ENCODE measurements at regions not wholly inside any gene's neighbourhood (a gene's known extent, or its start where the extent isn't known, plus 50 kb on each side); places are given as distances from the start of the nearest gene placed in this dataset.

- TF ChIP-seq EZH2 (IDR thresholded peaks at IDR 0.05; ENCODE audit: low read depth, low read length, severe bottlenecking) (no peak), CREB1 (IDR thresholded peaks at IDR 0.05) (no peak), POLR2AphosphoS5 (IDR thresholded peaks at IDR 0.05; ENCODE audit: low read depth, low read length) (no peak), EGR1 (IDR thresholded peaks at IDR 0.05; ENCODE audit: borderline replicate concordance, low read depth, low read length) (no peak), SAP30 (IDR thresholded peaks at IDR 0.05; ENCODE audit: insufficient read depth, insufficient replicate concordance, low read length) (no peak), SP4 (IDR thresholded peaks at IDR 0.05; ENCODE audit: low read length) (no peak), SIX5 (IDR thresholded peaks at IDR 0.05; ENCODE audit: low read depth, low read length) (no peak)
- no peak overlapping the region for H4K8ac ChIP-seq (ENCODE audit: extremely low read depth, insufficient read depth, low read length)
- no peak overlapping the region for H4K91ac ChIP-seq (replicated peaks; ENCODE audit: insufficient read length, low read length)
- no peak overlapping the region for H2AFZ ChIP-seq (ENCODE audit: low read length)
- no peak overlapping the region for H2BK15ac ChIP-seq (ENCODE audit: low read length)
- no peak overlapping the region for H2BK120ac ChIP-seq (replicated peaks; ENCODE audit: low read depth, low read length)
- H3K9me3 ChIP-seq (ENCODE audit: insufficient read depth in 2 of 2, low read depth in 1 of 2, low read length in 1 of 2) = no peaks in the 10 kb centered on the region
- no peak overlapping the region for H3K27ac ChIP-seq (ENCODE audit: low read depth, low read length)
- H2BK12ac ChIP-seq (ENCODE audit: low read depth, low read length) = no peak overlapping the region
- H3K79me1 ChIP-seq (ENCODE audit: low read depth, low read length) = no peaks in the 10 kb centered on the region
- no peak overlapping the region for H2AK5ac ChIP-seq (ENCODE audit: low read depth, low read length)
- no peak overlapping the region for H3K4me2 ChIP-seq (ENCODE audit: insufficient read depth in 1 of 2, low read depth in 2 of 2, low read length in 2 of 2)
- H3K4me1 ChIP-seq (replicated peaks in 1 of 4; ENCODE audit: control insufficient read depth in 3 of 4, insufficient read depth in 4 of 4, low read length in 3 of 4) = no peaks in the 10 kb centered on the region
- no peaks in the 10 kb centered on the region for H3K79me2 ChIP-seq (ENCODE audit: control insufficient read depth in 1 of 2, insufficient read depth in 2 of 2, low read length in 2 of 2)
- no peak overlapping the region for H3K4me3 ChIP-seq (ENCODE audit: extremely low read depth in 1 of 4, insufficient read depth in 2 of 4, low read depth in 3 of 4, low read length in 4 of 4)
- DNase-seq (ENCODE audit: low read depth in 1 of 2, low spot score in 2 of 2) = no peak
- POLR2A ChIA-PET (ENCODE audit: partially characterized antibody) = no interaction called here
- H3K18ac ChIP-seq (ENCODE audit: extremely low read depth, low read length) = no peak overlapping the region
- H2BK5ac ChIP-seq (ENCODE audit: low read depth, low read length) = no peak overlapping the region
- H3K14ac ChIP-seq (ENCODE audit: insufficient read length) = no peak overlapping the region
- 97% methylated on average over 3 of the region's 3 CpGs; no CpG with 5 or more reads in 1 of the 2 experiments for WGBS, 2 experiments (ENCODE audit: extremely low coverage in 1 of 2, insufficient coverage in 1 of 2, insufficient read length in 1 of 2, insufficient replicate concordance in 2 of 2, low coverage in 1 of 2, low lambda C conversion rate in 2 of 2, missing lambda C conversion rate in 1 of 2)
- CTCF ChIA-PET (ENCODE audit: partially characterized antibody) = no interaction called here
- no peak overlapping the region for H3K9ac ChIP-seq (replicated peaks in 1 of 4; ENCODE audit: extremely low read depth in 1 of 4, low read depth in 3 of 4, low read length in 3 of 4)
- H2BK20ac ChIP-seq (ENCODE audit: low read length) = no peak overlapping the region
- no peak overlapping the region for H4K5ac ChIP-seq (ENCODE audit: insufficient read length, low read depth, low read length)
- no peak overlapping the region for H3K4ac ChIP-seq (replicated peaks; ENCODE audit: insufficient read length, low read depth, low read length)
- peaks cover 0 to 2% (median 0%) of the 10 kb centered on the region in 4 experiments; a peak in 1 of 7 replicates for H3K27me3 ChIP-seq (replicated peaks in 1 of 4; ENCODE audit: control insufficient read depth in 3 of 4, extremely low read depth in 1 of 4, insufficient read depth in 3 of 4, low read length in 3 of 4)
- no peaks in the 10 kb centered on the region for H4K20me1 ChIP-seq (replicated peaks in 1 of 2; ENCODE audit: control insufficient read depth in 1 of 2, insufficient read depth in 2 of 2, low read length in 2 of 2)
- H3K23ac ChIP-seq (ENCODE audit: insufficient read length) = no peak overlapping the region
- FAIRE-seq = no peak
- H3K23me2 ChIP-seq (ENCODE audit: low read depth, low read length) = no peaks in the 10 kb centered on the region
- H3K56ac ChIP-seq (replicated peaks; ENCODE audit: insufficient read length, low read depth, low read length) = no peak overlapping the region
- no peaks in the 10 kb centered on the region for H3K36me3 ChIP-seq (ENCODE audit: control insufficient read depth in 2 of 4, insufficient read depth in 4 of 4, low read length in 3 of 4)
Observed at GRCh38 chr4:186825069-186825468, 101.4 kb upstream of the FAT1 start.

Measured in H1 (cell line).